22Rv1 (cell line): ENCODE measurements at regions not wholly inside any gene's neighbourhood (a gene's known extent, or its start where the extent isn't known, plus 50 kb on each side); places are given as distances from the start of the nearest gene placed in this dataset.

Source experiments
- CTCF ChIP-seq: fragments of 450-650 bp; IDR thresholded peaks from 2 replicates; pipeline ENCODE4 v1.5.1; 2017; ENCODE audit warnings: mild to moderate bottlenecking
- ZFX ChIP-seq: fragments of 450-650 bp; IDR thresholded peaks from 2 replicates; pipeline ENCODE4 v1.6.1; 2017; ENCODE audit warnings: antibody characterized with exemption, borderline replicate concordance

- no peak for TF ChIP-seq CTCF
- TF ChIP-seq ZFX = no peak
These were observed 185.8 kb upstream of the PRICKLE2 start for GRCh38 chr3:64411101-64411500.
